H7 (cell line): ENCODE measurements at regions not wholly inside any gene's neighbourhood (a gene's known extent, or its start where the extent isn't known, plus 50 kb on each side); places are given as distances from the start of the nearest gene placed in this dataset.

Source experiments
- DNase-seq: peaks from one replicate; pipeline ENCODE4 v3.0.0; 2012
- H3K27me3 ChIP-seq: 2 replicates; pipeline ENCODE4 v1.6.0; 2011; ENCODE audit warnings: mild to moderate bottlenecking, low read length; ENCODE audit not compliant: control insufficient read depth, insufficient read depth
- H3K36me3 ChIP-seq: replicated peaks from 2 replicates; pipeline ENCODE4 v1.5.1; 2011; ENCODE audit warnings: low read length; ENCODE audit not compliant: control insufficient read depth, insufficient read depth
- H3K4me3 ChIP-seq: 2 replicates; pipeline ENCODE4 v1.5.1; 2011; ENCODE audit warnings: low read depth, mild to moderate bottlenecking, control low read depth, low read length, moderate library complexity; ENCODE audit not compliant: insufficient read depth

- no peak for DNase-seq
- Histone ChIP-seq H3K4me3 (no peak overlapping the region), H3K27me3 (no peaks in the 10 kb centered on the region), H3K36me3 (no peaks in the 10 kb centered on the region)
Measured at GRCh38 chr3:18774319-18775088, 349.4 kb upstream of the SATB1 start.

GRCh38 chr3:18772699-18773305 lies 347.7 kb upstream of the SATB1 start:
- no peak for DNase-seq
- no peak overlapping the region for H3K4me3 ChIP-seq
- no peaks in the 10 kb centered on the region for H3K36me3 ChIP-seq
- no peaks in the 10 kb centered on the region for H3K27me3 ChIP-seq

DNA sequence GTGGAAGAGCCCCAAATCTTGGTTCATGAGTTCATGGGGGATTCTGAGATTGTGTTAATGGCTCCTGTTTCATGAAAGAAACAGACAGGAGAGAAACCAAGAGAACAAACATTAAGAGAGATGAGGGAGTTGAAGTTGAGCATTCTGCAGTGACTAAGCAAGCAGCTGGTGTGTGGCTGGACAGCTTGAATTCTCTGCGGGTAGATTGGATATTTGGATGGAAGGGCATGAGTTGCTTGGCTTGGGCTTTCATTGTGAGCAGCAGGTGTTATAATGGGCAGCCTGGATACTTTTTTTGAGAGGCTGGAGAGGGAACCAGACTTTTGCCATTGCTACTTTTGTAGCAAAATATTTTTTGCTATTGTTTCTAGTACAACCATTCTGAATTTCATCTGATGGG lies 346.8 kb upstream of the SATB1 start:
- Histone ChIP-seq H3K27me3 (no peaks in the 10 kb centered on the region), H3K36me3 (no peaks in the 10 kb centered on the region), H3K4me3 (no peak overlapping the region)
- DNase-seq = no peak

GRCh38 chr3:18770800-18771199 lies 345.7 kb upstream of the SATB1 start:
- H3K27me3 ChIP-seq = no peaks in the 10 kb centered on the region
- DNase-seq = no peak
- no peaks in the 10 kb centered on the region for H3K36me3 ChIP-seq
- no peak overlapping the region for H3K4me3 ChIP-seq

DNA sequence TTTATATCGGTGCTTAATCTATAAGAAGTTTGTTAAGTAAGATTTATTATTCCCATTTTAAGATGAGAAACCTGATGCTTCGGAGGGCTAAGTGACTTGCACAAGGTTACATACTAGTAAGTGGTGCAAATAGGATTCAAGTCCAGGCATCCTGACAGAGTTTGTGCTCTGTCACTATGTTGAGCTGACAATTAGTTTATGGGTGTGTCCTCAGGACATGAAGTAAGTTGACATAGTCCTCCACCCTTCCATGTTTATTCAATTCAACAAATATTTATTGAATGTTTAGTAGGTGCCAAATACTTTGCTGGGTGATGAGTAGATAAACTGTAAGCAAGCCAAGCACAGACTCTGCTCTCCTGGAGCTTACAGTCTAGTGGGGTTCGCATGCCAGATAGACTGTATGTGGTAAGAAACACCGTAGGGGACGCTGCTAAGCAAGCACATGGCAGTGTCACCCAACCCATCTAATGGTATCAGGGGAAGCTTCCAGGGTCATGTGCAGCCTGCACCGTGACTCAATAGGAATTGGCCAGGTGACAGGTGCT lies 342.7 kb upstream of the SATB1 start:
- DNase-seq = no peak
- Histone ChIP-seq H3K4me3 (no peak overlapping the region), H3K27me3 (no peaks in the 10 kb centered on the region), H3K36me3 (no peaks in the 10 kb centered on the region)

- H3K4me3 ChIP-seq = no peak overlapping the region
Measured at GRCh38 chr3:18766974-18767373, 341.8 kb upstream of the SATB1 start.

GRCh38 chr3:18765662-18766061 lies 340.5 kb upstream of the SATB1 start:
- no peaks in the 10 kb centered on the region for H3K27me3 ChIP-seq
- no peak overlapping the region for H3K4me3 ChIP-seq
- DNase-seq = no peak

More at GRCh38 chr3:18766974-18767373, 341.8 kb upstream of the SATB1 start:
- Histone ChIP-seq H3K27me3 (no peaks in the 10 kb centered on the region), H3K36me3 (no peaks in the 10 kb centered on the region)
- no peak for DNase-seq

DNA sequence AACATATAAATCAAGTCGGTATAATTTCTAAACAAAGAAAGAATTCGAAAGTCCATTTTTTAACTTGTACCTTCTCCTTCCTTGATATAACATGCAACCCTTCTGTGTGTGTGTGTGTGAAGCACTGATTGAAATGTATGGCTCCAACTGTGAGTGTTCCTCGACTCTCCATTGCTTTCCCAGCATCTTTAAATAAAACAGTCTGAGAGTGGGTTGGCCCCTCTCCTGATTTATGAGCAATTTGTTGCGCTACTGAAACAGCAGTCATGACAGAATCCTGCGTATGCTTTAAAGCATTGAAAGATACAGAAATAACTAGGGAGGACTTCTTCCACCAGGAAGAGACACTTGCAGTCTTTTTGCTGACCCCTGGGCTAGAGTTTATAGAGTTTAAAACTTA lies 340.0 kb upstream of the SATB1 start:
- DNase-seq = no peak
- Histone ChIP-seq H3K4me3 (no peak overlapping the region), H3K36me3 (no peaks in the 10 kb centered on the region), H3K27me3 (no peaks in the 10 kb centered on the region)

More at GRCh38 chr3:18765662-18766061, 340.5 kb upstream of the SATB1 start:
- no peaks in the 10 kb centered on the region for H3K36me3 ChIP-seq

- H3K27me3 ChIP-seq = no peaks in the 10 kb centered on the region
- H3K36me3 ChIP-seq = no peaks in the 10 kb centered on the region
- no peak for DNase-seq
- H3K4me3 ChIP-seq = no peak overlapping the region
Measured at GRCh38 chr3:18761530-18761929, 336.4 kb upstream of the SATB1 start.

DNA sequence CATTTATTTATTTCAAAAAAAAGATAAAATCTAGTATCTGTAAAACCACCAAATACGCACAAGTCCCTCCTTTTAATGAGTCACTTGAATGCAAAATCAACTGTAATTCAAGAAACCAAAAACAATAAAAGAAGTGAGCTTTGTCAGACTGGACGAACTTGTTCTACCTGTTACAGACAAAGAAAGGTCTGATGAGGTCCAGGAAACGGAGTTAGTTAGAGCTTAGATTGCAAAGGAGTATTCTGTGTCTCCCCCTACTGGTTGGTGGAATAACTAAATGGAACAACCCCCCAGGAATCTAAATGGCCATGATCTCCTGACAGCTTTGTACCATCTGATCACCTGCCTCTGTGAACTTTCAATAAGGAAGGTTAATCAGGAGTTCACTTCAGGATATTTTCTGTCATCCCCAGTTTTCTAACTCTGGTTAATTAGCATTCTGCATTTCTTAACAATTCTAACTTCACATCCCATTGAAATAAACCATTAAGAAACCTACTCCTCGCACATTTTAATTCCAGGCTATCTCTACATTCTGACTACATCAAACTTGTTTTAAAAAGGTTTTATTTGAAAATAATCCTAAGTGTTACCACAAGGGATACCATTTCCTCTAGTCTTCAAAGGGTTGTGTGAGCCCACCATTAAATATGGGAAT lies 333.0 kb upstream of the SATB1 start:
- H3K4me3 ChIP-seq = no peak overlapping the region
- no peaks in the 10 kb centered on the region for H3K36me3 ChIP-seq
- no peaks in the 10 kb centered on the region for H3K27me3 ChIP-seq
- peak; percentile 1 for DNase-seq

- Histone ChIP-seq H3K4me3 (no peak overlapping the region), H3K36me3 (no peaks in the 10 kb centered on the region), H3K27me3 (no peaks in the 10 kb centered on the region)
- DNase-seq = no peak
Measured at GRCh38 chr3:18757476-18757875, 332.3 kb upstream of the SATB1 start.

DNA sequence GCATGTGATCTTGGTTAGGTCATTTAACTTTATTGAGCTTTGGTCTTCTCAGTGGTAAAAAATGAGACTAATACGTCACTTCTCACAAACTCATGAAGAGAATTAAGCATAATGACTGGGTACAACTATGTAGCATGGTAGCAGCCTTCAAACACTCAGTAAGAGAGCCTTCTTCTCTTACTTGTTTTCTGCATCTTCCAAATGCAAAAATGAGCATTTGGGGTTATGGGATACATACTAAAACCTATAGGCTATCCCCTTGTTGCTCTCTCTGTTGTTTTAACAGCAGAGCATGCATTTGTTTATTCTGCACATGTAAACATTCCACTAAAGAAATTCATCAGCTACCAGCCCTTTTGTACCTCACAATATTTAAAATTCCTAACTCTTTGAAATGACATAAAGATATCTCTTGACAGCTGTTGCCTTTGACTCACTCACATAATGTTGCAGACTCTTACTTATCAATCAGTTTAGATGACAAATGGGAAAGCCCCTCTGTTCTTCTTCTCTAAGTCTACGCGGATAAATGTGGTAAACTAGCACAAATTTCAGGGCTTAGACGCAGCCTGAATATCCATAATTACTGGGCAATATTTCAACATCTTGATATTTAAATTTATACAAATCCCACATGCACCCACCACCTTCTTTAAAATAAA lies 327.3 kb upstream of the SATB1 start:
- DNase-seq = no peak
- Histone ChIP-seq H3K4me3 (no peak overlapping the region), H3K27me3 (no peaks in the 10 kb centered on the region), H3K36me3 (no peaks in the 10 kb centered on the region)

GRCh38 chr3:18751514-18751913 lies 326.4 kb upstream of the SATB1 start:
- Histone ChIP-seq H3K36me3 (no peaks in the 10 kb centered on the region), H3K27me3 (no peaks in the 10 kb centered on the region), H3K4me3 (no peak overlapping the region)
- no peak for DNase-seq

DNA sequence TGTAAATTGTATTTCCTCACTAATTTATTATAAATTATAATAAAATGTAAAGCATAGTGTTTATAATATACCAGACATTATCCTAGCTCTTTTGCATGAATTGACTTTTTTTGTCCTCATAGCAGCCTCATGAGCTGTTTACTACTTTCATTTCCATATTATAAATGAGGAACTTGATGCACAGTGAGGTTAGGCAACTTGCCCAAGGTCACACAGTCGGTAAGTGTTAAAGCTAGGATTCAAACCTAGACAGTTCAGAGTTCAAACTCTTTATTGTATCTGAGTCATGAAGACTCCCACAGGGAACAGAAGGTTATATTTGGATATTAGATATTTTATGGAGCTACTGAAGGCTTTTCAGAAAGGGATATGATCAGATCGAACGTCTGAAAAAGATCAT lies 322.2 kb upstream of the SATB1 start:
- DNase-seq = no peak
- H3K4me3 ChIP-seq = no peak overlapping the region
- H3K27me3 ChIP-seq = no peaks in the 10 kb centered on the region
- H3K36me3 ChIP-seq = no peaks in the 10 kb centered on the region
